ENCODE measurements at regions not wholly inside any gene's neighbourhood (a gene's known extent, or its start where the extent isn't known, plus 50 kb on each side); places are given as distances from the start of the nearest gene placed in this dataset.

GRCh38 chr5:114948986-114949621, 220.6 kb downstream of the TRIM36 start:
- TF ChIP-seq CTCF (IDR thresholded peaks at IDR 0.05) = no peak
- DNase-seq (ENCODE audit: extremely low spot score, unreplicated experiment) = no peak
- Mint-ChIP-seq H3K27ac (ENCODE audit: unreplicated experiment) (no peak overlapping the region), H3K9me3 (ENCODE audit: unreplicated experiment) (no peaks in the 10 kb centered on the region), H3K4me3 (ENCODE audit: unreplicated experiment) (no peak overlapping the region), H3K4me1 (ENCODE audit: unreplicated experiment) (no peaks in the 10 kb centered on the region), H3K27me3 (ENCODE audit: unreplicated experiment) (no peaks in the 10 kb centered on the region), H3K36me3 (ENCODE audit: unreplicated experiment) (no peaks in the 10 kb centered on the region)

- Mint-ChIP-seq H3K4me3 (ENCODE audit: unreplicated experiment) (no peak overlapping the region), H3K36me3 (ENCODE audit: unreplicated experiment) (no peaks in the 10 kb centered on the region), H3K27ac (ENCODE audit: unreplicated experiment) (no peak overlapping the region), H3K4me1 (ENCODE audit: unreplicated experiment) (no peaks in the 10 kb centered on the region), H3K9me3 (ENCODE audit: unreplicated experiment) (no peaks in the 10 kb centered on the region), H3K27me3 (ENCODE audit: unreplicated experiment) (no peaks in the 10 kb centered on the region)
- TF ChIP-seq CTCF (IDR thresholded peaks at IDR 0.05) = no peak
- DNase-seq (ENCODE audit: extremely low spot score, unreplicated experiment) = no peak
Observed at GRCh38 chr5:114948363-114948762, 221.3 kb downstream of the TRIM36 start.

- no peaks in the 10 kb centered on the region for H3K4me1 Mint-ChIP-seq (ENCODE audit: unreplicated experiment)
- H3K4me3 Mint-ChIP-seq (ENCODE audit: unreplicated experiment) = no peak overlapping the region
- peaks cover 30% of the 10 kb centered on the region for H3K9me3 Mint-ChIP-seq (ENCODE audit: unreplicated experiment)
- H3K27ac Mint-ChIP-seq (ENCODE audit: unreplicated experiment) = no peak overlapping the region
- H3K27me3 Mint-ChIP-seq (ENCODE audit: unreplicated experiment) = no peaks in the 10 kb centered on the region
- no peaks in the 10 kb centered on the region for H3K36me3 Mint-ChIP-seq (ENCODE audit: unreplicated experiment)
- no peak for DNase-seq (ENCODE audit: extremely low spot score, unreplicated experiment)
- no peak for TF ChIP-seq CTCF (IDR thresholded peaks at IDR 0.05)
Observed at GRCh38 chr5:114940709-114941108, 229.0 kb downstream of the TRIM36 start.

GRCh38 chr5:114935490-114935889, 234.2 kb downstream of the TRIM36 start:
- no peaks in the 10 kb centered on the region for H3K4me1 Mint-ChIP-seq (ENCODE audit: unreplicated experiment)
- no peak overlapping the region for H3K4me3 Mint-ChIP-seq (ENCODE audit: unreplicated experiment)
- no peak for TF ChIP-seq CTCF (IDR thresholded peaks at IDR 0.05)
- H3K9me3 Mint-ChIP-seq (ENCODE audit: unreplicated experiment) = peaks cover 9% of the 10 kb centered on the region
- H3K36me3 Mint-ChIP-seq (ENCODE audit: unreplicated experiment) = no peaks in the 10 kb centered on the region
- DNase-seq (ENCODE audit: extremely low spot score, unreplicated experiment) = no peak
- no peaks in the 10 kb centered on the region for H3K27me3 Mint-ChIP-seq (ENCODE audit: unreplicated experiment)
- H3K27ac Mint-ChIP-seq (ENCODE audit: unreplicated experiment) = no peak overlapping the region

- H3K36me3 Mint-ChIP-seq (ENCODE audit: unreplicated experiment) = no peaks in the 10 kb centered on the region
- no peak overlapping the region for H3K4me3 Mint-ChIP-seq (ENCODE audit: unreplicated experiment)
- H3K27me3 Mint-ChIP-seq (ENCODE audit: unreplicated experiment) = no peaks in the 10 kb centered on the region
- H3K27ac Mint-ChIP-seq (ENCODE audit: unreplicated experiment) = no peak overlapping the region
- TF ChIP-seq CTCF (IDR thresholded peaks at IDR 0.05) = no peak
- peaks cover 4% of the 10 kb centered on the region for H3K9me3 Mint-ChIP-seq (ENCODE audit: unreplicated experiment)
- DNase-seq (ENCODE audit: extremely low spot score, unreplicated experiment) = no peak
- no peaks in the 10 kb centered on the region for H3K4me1 Mint-ChIP-seq (ENCODE audit: unreplicated experiment)
Observed at GRCh38 chr5:114928644-114929462, 240.9 kb downstream of the TRIM36 start.
